ENCODE measurements at regions not wholly inside any gene's neighbourhood (a gene's known extent, or its start where the extent isn't known, plus 50 kb on each side); places are given as distances from the start of the nearest gene placed in this dataset.

DNA sequence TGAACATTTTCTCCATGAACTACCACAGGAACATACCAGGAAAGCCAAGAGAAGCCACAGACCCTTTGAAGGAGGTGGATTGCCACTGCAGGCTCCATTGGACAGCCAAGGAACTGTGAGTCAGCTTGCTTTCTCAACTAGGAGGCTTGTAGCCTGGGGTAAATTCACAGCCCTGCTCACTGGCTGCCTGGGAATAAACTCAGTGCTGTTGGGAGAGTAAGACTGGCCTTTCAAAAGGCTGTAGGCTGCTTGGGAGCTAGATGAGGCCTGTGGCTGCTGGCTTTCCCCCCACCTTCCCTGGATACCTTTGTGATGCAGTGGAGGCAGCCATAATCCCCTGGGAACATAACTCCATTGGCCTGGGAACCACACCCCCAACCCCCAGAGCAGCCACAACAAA is 223.5 kb upstream of the RBMS3 start:
- Histone ChIP-seq H3K27ac (ENCODE audit: low read depth, low read length) (no peak overlapping the region), H3K27me3 (ENCODE audit: insufficient read depth, low read length) (no peaks in the 10 kb centered on the region), H3K4me1 (ENCODE audit: control insufficient read depth in 1 of 2, insufficient read depth in 2 of 2, low read length in 2 of 2) (no peaks in the 10 kb centered on the region), H3K9me3 (ENCODE audit: control insufficient read depth in 1 of 2, insufficient read depth in 1 of 2, low read depth in 1 of 2, low read length in 2 of 2) (no peaks in the 10 kb centered on the region), H2AFZ (ENCODE audit: low read depth, low read length, poor library complexity, severe bottlenecking) (no peak overlapping the region), H3K4me2 (ENCODE audit: low read length) (no peak overlapping the region), H3K4me3 (replicated peaks in 1 of 2; ENCODE audit: low read depth in 1 of 2, low read length in 2 of 2) (no peak overlapping the region), H3K79me2 (ENCODE audit: insufficient read depth, low read length) (no peaks in the 10 kb centered on the region), H3K9me2 (ENCODE audit: insufficient read depth) (no peaks in the 10 kb centered on the region), H4K20me1 (ENCODE audit: insufficient read depth) (no peaks in the 10 kb centered on the region), H3K36me3 (ENCODE audit: control insufficient read depth in 1 of 2, insufficient read depth in 2 of 2, low read length in 2 of 2) (no peaks in the 10 kb centered on the region), H3K9ac (ENCODE audit: low read length) (no peak overlapping the region)
- intact Hi-C loops (cut with micrococcal nuclease) = no loop called here
- CTCF ChIA-PET = no interaction called here
- no TSS peak for BruUV-seq (replicated peaks)
- POLR2A ChIA-PET = no interaction called here
- no peak for ATAC-seq
- RAD21 ChIA-PET (ENCODE audit: low non-redundant PET in 1 of 2, low total read pairs in 2 of 2, uncharacterized antibody in 2 of 2, unreplicated experiment in 2 of 2) = no interaction called here
- no peak for DNase-seq (ENCODE audit: low read depth, low spot score)
- TF ChIP-seq ZNF274 (IDR thresholded peaks at IDR 0.05; ENCODE audit: low read depth, low read length) (no peak), SP1 (IDR thresholded peaks at IDR 0.05; ENCODE audit: low read depth) (no peak), EZH2 (IDR thresholded peaks at IDR 0.05) (no peak), CBX3 (IDR thresholded peaks at IDR 0.05; ENCODE audit: low read depth) (no peak), TCF7L2 (IDR thresholded peaks at IDR 0.05; ENCODE audit: borderline replicate concordance, extremely low read depth, insufficient read depth, insufficient read length) (no peak), YY1 (IDR thresholded peaks at IDR 0.05; ENCODE audit: extremely low read depth, insufficient replicate concordance, low read depth, low read length) (no peak), FOSL1 (IDR thresholded peaks at IDR 0.05; ENCODE audit: low read depth) (no peak), RAD21 (IDR thresholded peaks at IDR 0.05; ENCODE audit: low read depth) (no peak), SIN3A (IDR thresholded peaks at IDR 0.05; ENCODE audit: low read depth) (no peak), EGR1 (IDR thresholded peaks at IDR 0.05; ENCODE audit: low read depth) (no peak)
- TF ChIP-seq, protein P1, sequence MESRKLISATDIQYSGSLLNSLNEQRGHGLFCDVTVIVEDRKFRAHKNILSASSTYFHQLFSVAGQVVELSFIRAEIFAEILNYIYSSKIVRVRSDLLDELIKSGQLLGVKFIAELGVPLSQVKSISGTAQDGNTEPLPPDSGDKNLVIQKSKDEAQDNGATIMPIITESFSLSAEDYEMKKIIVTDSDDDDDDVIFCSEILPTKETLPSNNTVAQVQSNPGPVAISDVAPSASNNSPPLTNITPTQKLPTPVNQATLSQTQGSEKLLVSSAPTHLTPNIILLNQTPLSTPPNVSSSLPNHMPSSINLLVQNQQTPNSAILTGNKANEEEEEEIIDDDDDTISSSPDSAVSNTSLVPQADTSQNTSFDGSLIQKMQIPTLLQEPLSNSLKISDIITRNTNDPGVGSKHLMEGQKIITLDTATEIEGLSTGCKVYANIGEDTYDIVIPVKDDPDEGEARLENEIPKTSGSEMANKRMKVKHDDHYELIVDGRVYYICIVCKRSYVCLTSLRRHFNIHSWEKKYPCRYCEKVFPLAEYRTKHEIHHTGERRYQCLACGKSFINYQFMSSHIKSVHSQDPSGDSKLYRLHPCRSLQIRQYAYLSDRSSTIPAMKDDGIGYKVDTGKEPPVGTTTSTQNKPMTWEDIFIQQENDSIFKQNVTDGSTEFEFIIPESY (IDR thresholded peaks at IDR 0.05; ENCODE audit: extremely low read depth, insufficient replicate concordance, low read length) = no peak
- TF ChIP-seq, protein P2, sequence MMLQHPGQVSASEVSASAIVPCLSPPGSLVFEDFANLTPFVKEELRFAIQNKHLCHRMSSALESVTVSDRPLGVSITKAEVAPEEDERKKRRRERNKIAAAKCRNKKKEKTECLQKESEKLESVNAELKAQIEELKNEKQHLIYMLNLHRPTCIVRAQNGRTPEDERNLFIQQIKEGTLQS (IDR thresholded peaks at IDR 0.05) = no peak
- TF ChIP-seq, protein P3, sequence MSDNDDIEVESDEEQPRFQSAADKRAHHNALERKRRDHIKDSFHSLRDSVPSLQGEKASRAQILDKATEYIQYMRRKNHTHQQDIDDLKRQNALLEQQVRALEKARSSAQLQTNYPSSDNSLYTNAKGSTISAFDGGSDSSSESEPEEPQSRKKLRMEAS (IDR thresholded peaks at IDR 0.05) = no peak

All from HCT116 (cell line).